ENCODE measurements at regions not wholly inside any gene's neighbourhood (a gene's known extent, or its start where the extent isn't known, plus 50 kb on each side); places are given as distances from the start of the nearest gene placed in this dataset.

DNA sequence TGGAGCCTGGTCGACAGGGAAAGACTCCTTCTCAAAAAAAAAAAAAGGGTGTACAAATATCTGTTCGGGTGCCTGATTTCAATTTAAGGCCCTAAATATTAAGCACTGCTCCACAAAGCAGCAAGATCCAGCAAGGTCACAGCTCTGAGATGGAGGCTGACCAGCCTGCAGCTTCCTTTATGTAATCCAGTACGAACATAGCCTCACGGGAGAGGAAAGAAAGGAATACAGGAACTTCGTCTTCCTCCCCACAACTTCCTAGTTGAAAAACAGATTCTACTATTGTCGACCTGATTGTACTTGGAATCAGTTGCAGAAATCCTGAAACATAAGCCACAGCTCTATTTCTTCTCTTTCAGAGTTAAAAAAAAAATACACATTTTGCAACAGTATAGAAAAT lies 53.5 kb upstream of the TBC1D9 start:
- H2AFZ ChIP-seq (ENCODE audit: control insufficient read depth, low read depth, low read length): no peak overlapping the region
- peaks cover 42% of the 10 kb centered on the region for H3K4me1 ChIP-seq (ENCODE audit: control insufficient read depth, insufficient read depth, low read length)
- CTCF ChIA-PET: interaction anchor here (0.6 kb wide), 1 partner anchor 1021 kb away, joined by 3 read pairs; no protein-coding TSS in a partner anchor
- RAD21 ChIA-PET (ENCODE audit: unreplicated experiment): no interaction called here
- H3K27me3 ChIP-seq (replicated peaks in 1 of 2; ENCODE audit: control insufficient read depth in 2 of 2, insufficient read depth in 2 of 2, low read length in 1 of 2): no peaks in the 10 kb centered on the region
- no peak for DNase-seq (ENCODE audit: low read depth, low spot score)
- no peak for FAIRE-seq
- POLR2A ChIA-PET: no interaction called here
- H4K20me1 ChIP-seq (ENCODE audit: control insufficient read depth, insufficient read depth): no peaks in the 10 kb centered on the region
- WGBS (ENCODE audit: insufficient coverage, insufficient replicate concordance, low lambda C conversion rate, missing lambda C conversion rate): 14% methylated on average over 6 of the region's 6 CpGs
- no peak overlapping the region for H3K9ac ChIP-seq (ENCODE audit: control insufficient read depth, insufficient read depth, low read length)
- BruUV-seq (replicated peaks): no TSS peak
- H3K9me3 ChIP-seq (replicated peaks; ENCODE audit: control insufficient read depth, insufficient read depth, low read length): no peaks in the 10 kb centered on the region; the same call in 2 of the 3 replicates
- intact Hi-C loops (cut with micrococcal nuclease; ENCODE audit: unreplicated experiment) (loop anchor here (5.0 kb wide), 1 partner anchor 52 kb away; the partner anchor contains the start of gene TBC1D9), in situ Hi-C loops (cut with MboI) (no loop called here)
- no peak overlapping the region for H3K27ac ChIP-seq (ENCODE audit: control insufficient read depth, insufficient read depth)
- SMC1A ChIA-PET (ENCODE audit: uncharacterized antibody, unreplicated experiment): no interaction called here
- H3K4me3 ChIP-seq: no peak overlapping the region
- H3K79me2 ChIP-seq (ENCODE audit: control insufficient read depth, insufficient read depth, low read length): no peaks in the 10 kb centered on the region
- no peak overlapping the region for H3K4me2 ChIP-seq (ENCODE audit: control insufficient read depth, insufficient read depth)
- no peaks in the 10 kb centered on the region for H3K36me3 ChIP-seq (ENCODE audit: control insufficient read depth in 2 of 2, insufficient read depth in 2 of 2, low read length in 1 of 2)
- ATAC-seq: no peak
- TF ChIP-seq ZNF622 (IDR thresholded peaks at IDR 0.05) (no peak), YBX1 (IDR thresholded peaks at IDR 0.05) (no peak), GATAD2B (conservative IDR thresholded peaks at IDR 0.05; ENCODE audit: low read depth) (no peak), SREBF1 (IDR thresholded peaks at IDR 0.05; ENCODE audit: low read length) (no peak), FOS (IDR thresholded peaks at IDR 0.05; ENCODE audit: borderline replicate concordance, extremely low read depth, insufficient read length) (no peak), PRDM15 (CRISPR knock-in tag; IDR thresholded peaks at IDR 0.05) (no peak), NRF1 (conservative IDR thresholded peaks at IDR 0.05; ENCODE audit: low read depth, low read length) (no peak)
- TF ChIP-seq, protein P1, sequence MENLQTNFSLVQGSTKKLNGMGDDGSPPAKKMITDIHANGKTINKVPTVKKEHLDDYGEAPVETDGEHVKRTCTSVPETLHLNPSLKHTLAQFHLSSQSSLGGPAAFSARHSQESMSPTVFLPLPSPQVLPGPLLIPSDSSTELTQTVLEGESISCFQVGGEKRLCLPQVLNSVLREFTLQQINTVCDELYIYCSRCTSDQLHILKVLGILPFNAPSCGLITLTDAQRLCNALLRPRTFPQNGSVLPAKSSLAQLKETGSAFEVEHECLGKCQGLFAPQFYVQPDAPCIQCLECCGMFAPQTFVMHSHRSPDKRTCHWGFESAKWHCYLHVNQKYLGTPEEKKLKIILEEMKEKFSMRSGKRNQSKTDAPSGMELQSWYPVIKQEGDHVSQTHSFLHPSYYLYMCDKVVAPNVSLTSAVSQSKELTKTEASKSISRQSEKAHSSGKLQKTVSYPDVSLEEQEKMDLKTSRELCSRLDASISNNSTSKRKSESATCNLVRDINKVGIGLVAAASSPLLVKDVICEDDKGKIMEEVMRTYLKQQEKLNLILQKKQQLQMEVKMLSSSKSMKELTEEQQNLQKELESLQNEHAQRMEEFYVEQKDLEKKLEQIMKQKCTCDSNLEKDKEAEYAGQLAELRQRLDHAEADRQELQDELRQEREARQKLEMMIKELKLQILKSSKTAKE (IDR thresholded peaks at IDR 0.05; ENCODE audit: low read depth, poor library complexity, severe bottlenecking): no peak
- TF ChIP-seq, protein P2, sequence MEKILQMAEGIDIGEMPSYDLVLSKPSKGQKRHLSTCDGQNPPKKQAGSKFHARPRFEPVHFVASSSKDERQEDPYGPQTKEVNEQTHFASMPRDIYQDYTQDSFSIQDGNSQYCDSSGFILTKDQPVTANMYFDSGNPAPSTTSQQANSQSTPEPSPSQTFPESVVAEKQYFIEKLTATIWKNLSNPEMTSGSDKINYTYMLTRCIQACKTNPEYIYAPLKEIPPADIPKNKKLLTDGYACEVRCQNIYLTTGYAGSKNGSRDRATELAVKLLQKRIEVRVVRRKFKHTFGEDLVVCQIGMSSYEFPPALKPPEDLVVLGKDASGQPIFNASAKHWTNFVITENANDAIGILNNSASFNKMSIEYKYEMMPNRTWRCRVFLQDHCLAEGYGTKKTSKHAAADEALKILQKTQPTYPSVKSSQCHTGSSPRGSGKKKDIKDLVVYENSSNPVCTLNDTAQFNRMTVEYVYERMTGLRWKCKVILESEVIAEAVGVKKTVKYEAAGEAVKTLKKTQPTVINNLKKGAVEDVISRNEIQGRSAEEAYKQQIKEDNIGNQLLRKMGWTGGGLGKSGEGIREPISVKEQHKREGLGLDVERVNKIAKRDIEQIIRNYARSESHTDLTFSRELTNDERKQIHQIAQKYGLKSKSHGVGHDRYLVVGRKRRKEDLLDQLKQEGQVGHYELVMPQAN (conservative IDR thresholded peaks at IDR 0.05): no peak
- TF ChIP-seq, protein P3, sequence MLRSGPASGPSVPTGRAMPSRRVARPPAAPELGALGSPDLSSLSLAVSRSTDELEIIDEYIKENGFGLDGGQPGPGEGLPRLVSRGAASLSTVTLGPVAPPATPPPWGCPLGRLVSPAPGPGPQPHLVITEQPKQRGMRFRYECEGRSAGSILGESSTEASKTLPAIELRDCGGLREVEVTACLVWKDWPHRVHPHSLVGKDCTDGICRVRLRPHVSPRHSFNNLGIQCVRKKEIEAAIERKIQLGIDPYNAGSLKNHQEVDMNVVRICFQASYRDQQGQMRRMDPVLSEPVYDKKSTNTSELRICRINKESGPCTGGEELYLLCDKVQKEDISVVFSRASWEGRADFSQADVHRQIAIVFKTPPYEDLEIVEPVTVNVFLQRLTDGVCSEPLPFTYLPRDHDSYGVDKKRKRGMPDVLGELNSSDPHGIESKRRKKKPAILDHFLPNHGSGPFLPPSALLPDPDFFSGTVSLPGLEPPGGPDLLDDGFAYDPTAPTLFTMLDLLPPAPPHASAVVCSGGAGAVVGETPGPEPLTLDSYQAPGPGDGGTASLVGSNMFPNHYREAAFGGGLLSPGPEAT (IDR thresholded peaks at IDR 0.05; ENCODE audit: low read depth): no peak
- TF ChIP-seq, protein P4, sequence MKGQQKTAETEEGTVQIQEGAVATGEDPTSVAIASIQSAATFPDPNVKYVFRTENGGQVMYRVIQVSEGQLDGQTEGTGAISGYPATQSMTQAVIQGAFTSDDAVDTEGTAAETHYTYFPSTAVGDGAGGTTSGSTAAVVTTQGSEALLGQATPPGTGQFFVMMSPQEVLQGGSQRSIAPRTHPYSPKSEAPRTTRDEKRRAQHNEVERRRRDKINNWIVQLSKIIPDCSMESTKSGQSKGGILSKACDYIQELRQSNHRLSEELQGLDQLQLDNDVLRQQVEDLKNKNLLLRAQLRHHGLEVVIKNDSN (IDR thresholded peaks at IDR 0.05; ENCODE audit: borderline replicate concordance, extremely low read length, insufficient read depth, low read depth, low read length): no peak
